ENCODE measurements at regions not wholly inside any gene's neighbourhood (a gene's known extent, or its start where the extent isn't known, plus 50 kb on each side); places are given as distances from the start of the nearest gene placed in this dataset.
"Not testable (repeated sequence)": the region's sequence is repeated elsewhere in the genome, so short reads cannot be mapped to it uniquely, and the experiment has no call there.

DNA sequence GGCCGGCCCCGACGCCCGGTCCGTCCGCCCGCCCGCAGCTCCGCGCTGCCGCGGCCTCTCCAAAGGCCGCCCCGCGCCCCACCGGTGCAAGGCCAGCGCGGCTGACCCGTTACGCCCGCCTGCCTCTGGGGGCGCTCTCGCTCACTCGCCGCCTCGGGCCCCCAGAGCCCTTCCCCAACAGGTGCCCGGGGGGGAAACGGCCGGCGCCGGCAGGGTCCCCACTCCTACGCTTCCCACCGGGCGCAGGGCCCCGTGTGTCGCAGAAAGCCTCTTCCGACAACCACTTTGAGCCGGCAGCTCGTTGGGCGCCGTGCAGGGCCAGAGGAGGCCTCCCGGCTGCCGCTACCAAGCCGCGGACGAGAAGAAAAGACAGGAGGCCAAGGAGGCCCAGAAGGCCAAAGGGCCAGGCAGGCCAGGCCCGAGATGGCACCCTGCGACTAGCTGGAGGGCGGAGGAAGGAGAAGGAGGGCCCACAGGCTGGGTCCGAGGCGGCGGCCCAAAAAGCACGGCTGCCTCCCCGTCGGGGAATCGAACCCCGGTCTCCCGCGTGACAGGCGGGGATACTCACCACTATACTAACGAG is 64.9 kb upstream of the FCGR2A start:
- BruUV-seq (replicated peaks) = no TSS peak
- Histone ChIP-seq H3K4me1 (ENCODE audit: insufficient read depth, low read length, poor library complexity, severe bottlenecking) (no peaks in the 10 kb centered on the region), H3K36me3 (ENCODE audit: insufficient read depth, low read length, poor library complexity, severe bottlenecking) (no peaks in the 10 kb centered on the region), H3K9me3 (ENCODE audit: low read depth, low read length, poor library complexity, severe bottlenecking) (no peaks in the 10 kb centered on the region), H3K27me3 (replicated peaks; ENCODE audit: insufficient read depth, low read depth, low read length, poor library complexity) (no peaks in the 10 kb centered on the region), H3K4me3 (ENCODE audit: low read depth, low read length, poor library complexity, severe bottlenecking) (peak overlapping the region; percentile 97), H3K27ac (ENCODE audit: low read depth, low read length, poor library complexity, severe bottlenecking) (peak overlapping the region; percentile 84)
- POLR2A ChIA-PET (ENCODE audit: low non-redundant PET) = no interaction called here
- CTCF ChIA-PET = no interaction called here
- intact Hi-C loops (cut with micrococcal nuclease; ENCODE audit: unreplicated experiment) = no loop called here
- peak; percentile 80 for DNase-seq (ENCODE audit: low spot score)
- no peak for TF ChIP-seq EZH2 (IDR thresholded peaks at IDR 0.05; ENCODE audit: borderline replicate concordance, low read depth, low read length, poor library complexity, severe bottlenecking)
- TF ChIP-seq, protein P1, sequence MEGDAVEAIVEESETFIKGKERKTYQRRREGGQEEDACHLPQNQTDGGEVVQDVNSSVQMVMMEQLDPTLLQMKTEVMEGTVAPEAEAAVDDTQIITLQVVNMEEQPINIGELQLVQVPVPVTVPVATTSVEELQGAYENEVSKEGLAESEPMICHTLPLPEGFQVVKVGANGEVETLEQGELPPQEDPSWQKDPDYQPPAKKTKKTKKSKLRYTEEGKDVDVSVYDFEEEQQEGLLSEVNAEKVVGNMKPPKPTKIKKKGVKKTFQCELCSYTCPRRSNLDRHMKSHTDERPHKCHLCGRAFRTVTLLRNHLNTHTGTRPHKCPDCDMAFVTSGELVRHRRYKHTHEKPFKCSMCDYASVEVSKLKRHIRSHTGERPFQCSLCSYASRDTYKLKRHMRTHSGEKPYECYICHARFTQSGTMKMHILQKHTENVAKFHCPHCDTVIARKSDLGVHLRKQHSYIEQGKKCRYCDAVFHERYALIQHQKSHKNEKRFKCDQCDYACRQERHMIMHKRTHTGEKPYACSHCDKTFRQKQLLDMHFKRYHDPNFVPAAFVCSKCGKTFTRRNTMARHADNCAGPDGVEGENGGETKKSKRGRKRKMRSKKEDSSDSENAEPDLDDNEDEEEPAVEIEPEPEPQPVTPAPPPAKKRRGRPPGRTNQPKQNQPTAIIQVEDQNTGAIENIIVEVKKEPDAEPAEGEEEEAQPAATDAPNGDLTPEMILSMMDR (conservative IDR thresholded peaks at IDR 0.05; ENCODE audit: low read depth, low read length) = peak; percentile 72

DNA sequence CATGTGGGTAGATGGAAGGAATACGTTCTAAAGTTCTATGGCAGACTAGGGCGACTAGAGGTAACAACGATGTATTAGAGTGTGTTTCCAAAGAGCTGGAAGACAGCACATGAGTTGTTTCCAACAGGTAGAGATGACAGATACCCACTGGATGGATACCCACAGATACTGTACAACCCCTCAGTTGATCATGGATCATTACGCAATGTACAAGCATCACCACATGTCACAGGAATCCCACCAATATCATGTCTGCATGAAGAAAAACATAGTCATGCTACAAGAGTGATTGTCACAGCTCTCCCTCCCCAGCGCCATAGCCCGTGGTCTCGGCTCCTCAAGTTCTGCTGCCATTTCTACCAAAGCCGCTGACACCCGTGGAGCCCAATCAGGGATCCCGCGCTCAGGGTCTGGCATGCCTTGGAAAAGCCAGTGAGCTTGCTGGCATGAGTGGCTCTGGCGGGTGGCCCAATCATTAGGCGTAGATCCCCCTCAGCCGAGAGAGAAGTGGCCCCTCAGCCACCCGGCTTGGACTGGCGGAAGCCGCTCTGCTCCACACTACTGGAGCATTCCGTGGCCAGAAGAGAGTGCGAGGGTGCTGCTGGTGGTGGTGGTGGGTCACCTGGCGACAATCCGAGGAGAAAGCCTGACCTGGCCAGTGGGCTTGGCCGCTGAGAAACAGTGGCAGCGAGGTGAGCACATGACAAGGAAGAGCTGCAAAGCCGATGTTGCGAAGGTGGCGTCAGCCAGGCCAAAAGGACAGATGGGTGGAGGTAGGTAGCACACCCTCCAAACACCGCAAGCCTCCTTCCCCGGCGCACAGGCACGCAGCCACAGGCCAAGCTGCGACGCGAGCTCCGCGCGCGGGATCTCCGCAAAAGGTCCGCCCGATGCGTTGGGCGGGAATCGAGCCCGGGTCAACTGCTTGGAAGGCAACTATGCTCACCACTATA is 65.7 kb upstream of the FCGR2A start:
- Histone ChIP-seq H3K36me3 (ENCODE audit: insufficient read depth, low read length, poor library complexity, severe bottlenecking) (no peaks in the 10 kb centered on the region), H3K4me3 (ENCODE audit: low read depth, low read length, poor library complexity, severe bottlenecking) (peak overlapping the region; percentile 97), H3K9me3 (ENCODE audit: low read depth, low read length, poor library complexity, severe bottlenecking) (no peaks in the 10 kb centered on the region), H3K4me1 (ENCODE audit: insufficient read depth, low read length, poor library complexity, severe bottlenecking) (no peaks in the 10 kb centered on the region), H3K27ac (ENCODE audit: low read depth, low read length, poor library complexity, severe bottlenecking) (no peak overlapping the region), H3K27me3 (replicated peaks; ENCODE audit: insufficient read depth, low read depth, low read length, poor library complexity) (no peaks in the 10 kb centered on the region)
- peak; percentile 52 for DNase-seq (ENCODE audit: low spot score)
- no TSS peak for BruUV-seq (replicated peaks)
- intact Hi-C loops (cut with micrococcal nuclease; ENCODE audit: unreplicated experiment) = no loop called here
- POLR2A ChIA-PET (ENCODE audit: low non-redundant PET) = no interaction called here
- CTCF ChIA-PET = no interaction called here
- TF ChIP-seq EZH2 (IDR thresholded peaks at IDR 0.05; ENCODE audit: borderline replicate concordance, low read depth, low read length, poor library complexity, severe bottlenecking) = no peak
- TF ChIP-seq, protein P1 (conservative IDR thresholded peaks at IDR 0.05; ENCODE audit: low read depth, low read length) = no peak

DNA sequence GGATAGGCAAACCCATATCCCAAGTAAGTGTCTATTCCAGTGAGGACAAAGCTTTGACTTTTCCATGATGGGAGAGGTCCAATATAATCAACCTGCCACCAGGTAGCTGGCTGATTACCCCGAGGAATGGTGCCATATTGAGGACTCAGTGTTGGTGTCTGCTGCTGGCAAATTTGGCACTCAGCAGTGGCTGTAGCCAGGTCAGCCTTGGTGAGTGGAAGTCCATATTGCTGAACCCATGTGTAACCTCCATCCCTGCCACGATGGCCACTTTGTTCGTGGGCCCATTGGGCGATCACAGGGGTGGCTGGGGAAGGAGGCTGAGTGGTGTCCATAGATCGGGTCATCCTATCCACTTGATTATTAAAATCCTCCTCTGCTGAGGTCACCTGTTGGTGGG is 65.5 kb upstream of the CFAP126 start:
- H3K27me3 ChIP-seq (replicated peaks; ENCODE audit: insufficient read depth, low read depth, low read length, poor library complexity); POLR2A ChIA-PET (ENCODE audit: low non-redundant PET): not testable (repeated sequence)

More for the DNA sequence above, 65.5 kb upstream of the CFAP126 start:
- H3K4me3 ChIP-seq (ENCODE audit: low read depth, low read length, poor library complexity, severe bottlenecking); CTCF ChIA-PET; DNase-seq (ENCODE audit: low spot score); H3K27ac ChIP-seq (ENCODE audit: low read depth, low read length, poor library complexity, severe bottlenecking); BruUV-seq (replicated peaks); H3K36me3 ChIP-seq (ENCODE audit: insufficient read depth, low read length, poor library complexity, severe bottlenecking); H3K4me1 ChIP-seq (ENCODE audit: insufficient read depth, low read length, poor library complexity, severe bottlenecking); intact Hi-C loops (cut with micrococcal nuclease; ENCODE audit: unreplicated experiment); H3K9me3 ChIP-seq (ENCODE audit: low read depth, low read length, poor library complexity, severe bottlenecking): not testable (repeated sequence)

All from A673 (cell line).